Psoas muscle (tissue), 7 donors: ENCODE measurements at regions not wholly inside any gene's neighbourhood (a gene's known extent, or its start where the extent isn't known, plus 50 kb on each side); places are given as distances from the start of the nearest gene placed in this dataset.

Experiments used
- ATAC-seq, 4 donors: fragments of 200-7000 bp; cut with Tn5 transposase; one replicate each; pipeline ENCODE4 v1.9.1; 2020; ENCODE audit warnings: moderate library complexity in 3 of 4, mild to moderate bottlenecking in 2 of 4
- DNase-seq, 2 donors: peaks; one replicate each; pipeline ENCODE4 v3.0.0-alpha.2; 2020
- H3K27ac ChIP-seq: fragments of 200-600 bp; one replicate; pipeline ENCODE4 v1.8.0; 2022
- H3K27me3 ChIP-seq, 3 donors: fragments of 200-600 bp in 1 of 3; one replicate each; pipeline versions ENCODE4 v1.6.1 to v1.8.0; 2013 to 2022; ENCODE audit warnings: low read length in 2 of 3, mild to moderate bottlenecking in 2 of 3, moderate library complexity in 1 of 3; ENCODE audit not compliant: insufficient read depth in 3 of 3
- H3K36me3 ChIP-seq, 2 donors: fragments of 200-600 bp in 1 of 2; one replicate each; pipeline versions ENCODE4 v1.6.1 to v1.8.0; 2013 to 2022; ENCODE audit warnings: low read depth in 1 of 2, mild to moderate bottlenecking in 1 of 2, moderate library complexity in 1 of 2; ENCODE audit not compliant: insufficient read depth in 1 of 2
- H3K4me1 ChIP-seq: fragments of 200-600 bp; one replicate; pipeline ENCODE4 v1.8.0; 2022
- H3K4me3 ChIP-seq: fragments of 200-600 bp; one replicate; pipeline ENCODE4 v1.8.0; 2022; ENCODE audit warnings: mild to moderate bottlenecking
- H3K9me3 ChIP-seq: fragments of 200-600 bp; one replicate; pipeline ENCODE4 v1.8.0; 2022
- WGBS, 3 donors: extraction: QIAGEN DNeasy Blood & Tissue Kit; methylation state at CpG; one replicate each; pipeline versions ENCODE4 v1.1.6 to v1.1.7; 2013; 5-methylcytosine and 5-hydroxymethylcytosine counted together
- intact Hi-C, 2 donors: fragments of 100-400 bp; cut with DNase I; formaldehyde crosslinking; loops; one replicate each; pipeline versions ENCODE4 v1.11.0 to v1.14.2; 2022
- TF ChIP-seq, protein P1 (sequence below): fragments of 200-600 bp; IDR thresholded peaks from one replicate; pipeline ENCODE4 v1.8.0; 2022; ENCODE audit warnings: antibody characterized with exemption
- donor health status: healthy with polysubstance abuse.
- donor health status: DM: no; HTN: no; CAD: no; lungs with moderate emphysema.
- donor health status: Bipolar disorder and iron deficiency.
- donor health status: healthy.
- donor health status: DM: yes; HTN: yes; CAD: no.
- donor health status: DM: no; HTN: no; CAD: no.
- donor health status: DM: yes; HTN: yes; CAD: no.

DNA sequence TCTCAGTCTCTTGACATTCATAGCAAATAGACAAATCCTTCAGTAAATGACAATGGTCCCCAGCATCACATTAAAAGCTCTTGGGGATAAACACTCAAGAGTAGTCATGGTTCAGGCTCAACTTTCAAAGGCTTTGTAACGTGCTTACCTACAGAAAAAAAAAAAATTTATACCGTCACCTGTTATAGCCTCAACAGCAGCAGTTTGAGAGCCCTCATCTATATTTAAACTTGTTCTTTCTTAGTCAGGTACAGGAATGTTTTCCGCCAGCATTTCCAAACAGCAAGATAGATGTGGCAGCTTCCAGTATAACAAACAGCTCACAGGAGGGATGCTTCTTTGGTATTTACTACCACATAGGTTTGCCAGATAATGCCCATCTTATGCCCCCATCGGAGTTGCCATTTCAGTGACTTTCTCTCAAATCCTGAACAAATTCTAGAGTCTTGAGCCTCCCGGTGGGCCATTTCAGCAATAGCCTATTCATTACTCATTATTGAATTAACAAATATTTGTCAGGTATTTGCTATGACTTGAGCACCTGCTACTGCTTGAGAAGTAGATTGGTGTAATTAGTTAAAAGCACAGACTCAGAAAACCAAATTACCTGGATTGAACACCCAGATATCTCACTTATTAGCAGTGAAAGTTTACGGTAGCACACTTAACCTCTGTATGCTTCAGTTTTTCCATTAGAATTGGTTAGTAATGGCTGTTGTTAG lies 470.0 kb downstream of the EBF1 start:
- Histone ChIP-seq H3K36me3 (no peaks in the 10 kb centered on the region), H3K4me1 (no peaks in the 10 kb centered on the region), H3K27ac (no peak overlapping the region), H3K9me3 (no peaks in the 10 kb centered on the region), H3K27me3 (no peaks in the 10 kb centered on the region), H3K4me3 (no peak overlapping the region)
- ATAC-seq (no peak), DNase-seq (no peak)
- TF ChIP-seq, protein P1, sequence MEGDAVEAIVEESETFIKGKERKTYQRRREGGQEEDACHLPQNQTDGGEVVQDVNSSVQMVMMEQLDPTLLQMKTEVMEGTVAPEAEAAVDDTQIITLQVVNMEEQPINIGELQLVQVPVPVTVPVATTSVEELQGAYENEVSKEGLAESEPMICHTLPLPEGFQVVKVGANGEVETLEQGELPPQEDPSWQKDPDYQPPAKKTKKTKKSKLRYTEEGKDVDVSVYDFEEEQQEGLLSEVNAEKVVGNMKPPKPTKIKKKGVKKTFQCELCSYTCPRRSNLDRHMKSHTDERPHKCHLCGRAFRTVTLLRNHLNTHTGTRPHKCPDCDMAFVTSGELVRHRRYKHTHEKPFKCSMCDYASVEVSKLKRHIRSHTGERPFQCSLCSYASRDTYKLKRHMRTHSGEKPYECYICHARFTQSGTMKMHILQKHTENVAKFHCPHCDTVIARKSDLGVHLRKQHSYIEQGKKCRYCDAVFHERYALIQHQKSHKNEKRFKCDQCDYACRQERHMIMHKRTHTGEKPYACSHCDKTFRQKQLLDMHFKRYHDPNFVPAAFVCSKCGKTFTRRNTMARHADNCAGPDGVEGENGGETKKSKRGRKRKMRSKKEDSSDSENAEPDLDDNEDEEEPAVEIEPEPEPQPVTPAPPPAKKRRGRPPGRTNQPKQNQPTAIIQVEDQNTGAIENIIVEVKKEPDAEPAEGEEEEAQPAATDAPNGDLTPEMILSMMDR, result no peak
- intact Hi-C loops, result no loop called here
- WGBS, 3 donors, result 83 to 85% (median 84%) methylated on average over 6 of the region's 6 CpGs

DNA sequence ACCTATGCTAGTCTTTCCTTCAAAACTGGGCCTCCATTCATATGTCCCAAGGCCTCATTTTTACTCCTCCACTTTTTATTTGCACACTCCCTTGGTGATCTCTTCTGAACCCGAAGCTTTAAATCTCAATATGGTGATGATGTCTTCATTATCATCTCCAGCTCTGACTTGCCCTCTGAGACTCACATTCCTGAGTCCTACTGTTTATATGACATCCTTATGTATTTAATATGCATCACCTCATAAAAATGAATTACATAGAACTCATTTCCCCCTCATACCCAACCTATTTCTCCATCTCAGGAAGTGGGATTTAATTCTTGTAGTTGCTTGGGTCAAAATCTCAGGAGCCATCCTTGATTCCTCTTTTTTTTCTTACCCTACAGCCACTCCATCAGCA lies 473.0 kb downstream of the EBF1 start:
- Histone ChIP-seq H3K36me3 (no peaks in the 10 kb centered on the region), H3K4me1 (no peaks in the 10 kb centered on the region), H3K9me3 (no peaks in the 10 kb centered on the region), H3K4me3 (no peak overlapping the region), H3K27ac (no peak overlapping the region), H3K27me3 (no peaks in the 10 kb centered on the region)
- 80 to 82% (median 80%) methylated on average over 1 of the region's 1 CpG for WGBS, 3 donors
- DNase-seq (no peak), ATAC-seq (no peak)
- intact Hi-C loops, result no loop called here
- TF ChIP-seq, protein P1, result no peak

DNA sequence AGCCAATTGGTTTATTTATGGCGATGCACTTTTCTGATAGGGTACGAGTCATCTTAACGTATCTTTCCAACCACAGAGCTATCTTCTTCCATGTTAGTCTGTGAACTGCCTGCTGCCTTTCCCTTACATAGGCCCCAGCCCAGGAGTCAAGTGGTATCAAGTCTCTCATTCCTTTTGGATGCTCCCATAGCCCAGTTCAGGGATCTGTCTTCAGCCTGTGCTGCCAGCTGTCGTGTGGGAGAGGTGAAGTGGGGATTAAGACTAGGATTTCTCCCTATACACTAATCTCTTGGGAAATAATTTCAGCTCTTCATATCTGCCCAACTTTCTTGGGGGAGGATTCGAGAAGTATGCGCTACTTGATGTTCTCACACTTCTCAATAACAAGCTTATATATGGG lies 475.7 kb downstream of the EBF1 start:
- no peaks in the 10 kb centered on the region for H3K4me1 ChIP-seq
- no peaks in the 10 kb centered on the region for H3K27me3 ChIP-seq
- TF ChIP-seq, protein P1, result no peak
- WGBS, 3 donors, result 86 to 89% (median 87%) methylated on average over 6 of the region's 6 CpGs
- H3K36me3 ChIP-seq, result no peaks in the 10 kb centered on the region
- ATAC-seq (no peak), DNase-seq (no peak)
- H3K27ac ChIP-seq, result no peak overlapping the region
- intact Hi-C loops, result no loop called here
- H3K9me3 ChIP-seq, result no peaks in the 10 kb centered on the region
- H3K4me3 ChIP-seq, result no peak overlapping the region

DNA sequence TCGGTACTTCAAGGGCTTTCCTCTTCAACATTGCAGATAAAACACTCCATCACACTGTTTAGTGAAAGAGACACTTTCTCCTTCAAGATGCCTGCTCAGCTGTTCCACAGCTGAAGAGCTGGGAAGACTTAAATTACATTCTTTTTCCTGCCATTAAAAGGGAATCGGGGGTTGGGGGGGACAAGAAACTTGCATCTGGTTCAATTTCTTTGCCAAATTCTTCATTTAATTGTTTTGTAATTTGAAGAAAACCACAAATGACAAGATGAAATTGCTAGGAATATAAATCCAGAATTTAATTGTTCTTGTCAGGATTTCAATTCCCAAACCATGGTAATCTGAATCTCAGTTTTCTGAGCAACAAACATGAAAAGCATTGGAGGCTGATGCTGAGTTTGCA lies 478.3 kb downstream of the EBF1 start:
- no peak overlapping the region for H3K4me3 ChIP-seq
- DNase-seq, result no peak
- intact Hi-C loops, result no loop called here
- TF ChIP-seq, protein P1, result no peak
- WGBS, 3 donors, result 17 to 26% (median 19%) methylated on average over 2 of the region's 2 CpGs
- no peak for ATAC-seq
- H3K4me1 ChIP-seq, result no peaks in the 10 kb centered on the region
- no peaks in the 10 kb centered on the region for H3K27me3 ChIP-seq
- H3K27ac ChIP-seq, result no peak overlapping the region
- H3K36me3 ChIP-seq, result no peaks in the 10 kb centered on the region
- no peaks in the 10 kb centered on the region for H3K9me3 ChIP-seq
